Stimulated activated effector memory CD8-positive, alpha-beta T cell treated with anti-CD3 and anti-CD28 coated beads, Interleukin-12 subunit alpha, Interleukin-12 subunit beta, amount 100 ng/mL, for 72 hours (primary cell): ENCODE measurements at regions not wholly inside any gene's neighbourhood (a gene's known extent, or its start where the extent isn't known, plus 50 kb on each side); places are given as distances from the start of the nearest gene placed in this dataset.

Source experiments
- ATAC-seq: fragments of 150-1000 bp; cut with Tn5 transposase; 2 replicates; pipeline ENCODE4 v1.10.0; 2021
- DNase-seq, 2 donors: peaks; one replicate each; pipeline ENCODE4 v3.0.0; 2021 to 2022; ENCODE audit warnings: low spot score in 2 of 2
- H3K27ac Mint-ChIP-seq: one replicate; pipeline ENCODE4 v1.8.0; 2022; ENCODE audit warnings: mild to moderate bottlenecking, mixed read lengths
- H3K36me3 Mint-ChIP-seq: one replicate; pipeline ENCODE4 v1.8.0; 2022; ENCODE audit warnings: mild to moderate bottlenecking, mixed read lengths
- H3K4me1 Mint-ChIP-seq: one replicate; pipeline ENCODE4 v1.8.0; 2022; ENCODE audit warnings: mixed read lengths
- H3K4me3 Mint-ChIP-seq: one replicate; pipeline ENCODE4 v1.8.0; 2022; ENCODE audit warnings: mild to moderate bottlenecking, mixed read lengths
- H3K9me3 Mint-ChIP-seq: one replicate; pipeline ENCODE4 v1.8.0; 2022; ENCODE audit warnings: mixed read lengths

DNA sequence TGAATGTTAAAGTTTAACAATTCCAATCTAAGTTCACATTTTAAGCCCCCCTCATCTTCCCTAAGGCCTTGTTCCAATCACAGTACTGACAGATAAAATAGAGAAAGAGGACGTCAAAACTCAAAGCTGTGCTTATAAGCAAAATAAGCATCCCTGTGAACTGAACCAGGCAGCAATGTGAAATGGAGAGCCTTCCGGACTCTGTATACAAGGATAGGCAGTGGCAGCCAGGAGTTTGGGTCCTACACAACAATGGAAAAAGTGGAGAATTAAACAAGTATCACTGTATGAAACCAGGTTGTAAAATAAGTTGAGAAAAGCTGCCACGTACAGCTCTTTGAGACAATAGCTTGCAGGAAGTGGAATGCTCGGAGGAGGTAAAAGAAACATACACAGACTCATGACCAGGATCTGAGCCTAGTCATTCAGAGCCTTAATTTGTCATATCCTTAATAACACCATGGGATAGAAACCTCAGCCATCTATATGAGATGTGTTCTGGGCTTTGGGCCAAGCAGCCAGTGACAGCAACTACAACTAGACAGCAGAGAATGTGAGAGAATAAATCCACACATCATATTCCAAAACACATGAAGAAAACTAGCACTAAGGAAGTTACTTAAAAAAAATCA is 55.2 kb upstream of the PALMD start:
- H3K4me1 Mint-ChIP-seq = no peaks in the 10 kb centered on the region
- no peak for DNase-seq

DNA sequence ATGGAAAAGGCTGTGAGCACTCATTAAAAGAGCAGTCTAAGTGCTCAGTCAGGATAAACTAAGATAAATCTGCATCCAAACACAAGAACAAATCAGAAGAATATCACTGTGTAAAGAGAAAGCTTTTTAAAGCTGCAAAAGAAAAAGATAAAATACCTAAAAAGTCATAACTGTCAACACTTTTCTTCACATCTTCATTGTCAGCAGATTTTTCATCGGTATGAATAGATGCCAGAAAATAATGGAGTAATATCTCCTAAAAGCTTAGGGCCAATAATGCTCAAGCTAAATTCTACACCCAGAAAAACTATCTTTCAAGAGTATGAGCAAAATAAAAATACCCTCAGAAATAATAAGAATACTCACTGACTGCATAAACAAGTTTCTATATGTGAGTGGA is 54.0 kb upstream of the PALMD start:
- no peaks in the 10 kb centered on the region for H3K9me3 Mint-ChIP-seq
- ATAC-seq = no peak
- H3K4me3 Mint-ChIP-seq = no peak overlapping the region
- H3K36me3 Mint-ChIP-seq = no peaks in the 10 kb centered on the region
- no peaks in the 10 kb centered on the region for H3K4me1 Mint-ChIP-seq
- no peak for DNase-seq
- H3K27ac Mint-ChIP-seq = no peak overlapping the region

More for the DNA sequence above, 55.2 kb upstream of the PALMD start:
- no peak for ATAC-seq
- H3K27ac Mint-ChIP-seq = no peak overlapping the region
- no peaks in the 10 kb centered on the region for H3K36me3 Mint-ChIP-seq
- H3K9me3 Mint-ChIP-seq = no peaks in the 10 kb centered on the region
- H3K4me3 Mint-ChIP-seq = no peak overlapping the region

- ATAC-seq = no peak
- H3K9me3 Mint-ChIP-seq = no peaks in the 10 kb centered on the region
These were observed 51.7 kb upstream of the PALMD start for GRCh38 chr1:99594205-99594604.

DNA sequence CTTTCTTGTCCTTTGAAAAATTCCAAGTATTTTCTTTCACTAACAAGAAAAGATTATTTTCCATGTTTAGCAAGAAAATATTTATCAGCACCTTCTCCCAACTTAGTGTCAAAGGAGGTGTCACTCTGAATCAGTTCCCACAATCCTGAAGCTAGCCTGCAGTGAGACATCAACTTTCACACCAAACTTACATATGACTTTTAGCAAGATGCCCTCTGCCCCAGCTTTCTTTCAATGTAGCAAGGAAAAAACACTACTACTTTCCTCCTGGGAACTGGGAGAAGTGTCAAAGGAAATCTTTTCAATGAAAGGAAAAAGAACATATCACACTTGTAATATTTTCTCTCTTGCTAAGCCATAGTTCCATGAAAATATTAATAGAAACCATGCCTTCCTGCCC is 50.9 kb upstream of the PALMD start:
- H3K27ac Mint-ChIP-seq = no peak overlapping the region
- no peak overlapping the region for H3K4me3 Mint-ChIP-seq
- ATAC-seq (no peak), DNase-seq (no peak)
- no peaks in the 10 kb centered on the region for H3K4me1 Mint-ChIP-seq
- no peaks in the 10 kb centered on the region for H3K36me3 Mint-ChIP-seq
- no peaks in the 10 kb centered on the region for H3K9me3 Mint-ChIP-seq

More at GRCh38 chr1:99594205-99594604, 51.7 kb upstream of the PALMD start:
- no peak for DNase-seq
- Mint-ChIP-seq H3K4me1 (no peaks in the 10 kb centered on the region), H3K27ac (no peak overlapping the region), H3K4me3 (no peak overlapping the region), H3K36me3 (no peaks in the 10 kb centered on the region)

GRCh38 chr1:99595441-99595840 is 50.5 kb upstream of the PALMD start:
- H3K36me3 Mint-ChIP-seq = no peaks in the 10 kb centered on the region
- DNase-seq = no peak
- no peak overlapping the region for H3K4me3 Mint-ChIP-seq
- no peak overlapping the region for H3K27ac Mint-ChIP-seq
- H3K9me3 Mint-ChIP-seq = no peaks in the 10 kb centered on the region
- H3K4me1 Mint-ChIP-seq = no peaks in the 10 kb centered on the region
- ATAC-seq = no peak
